Body of pancreas (tissue), 4 donors: ENCODE measurements at regions not wholly inside any gene's neighbourhood (a gene's known extent, or its start where the extent isn't known, plus 50 kb on each side); places are given as distances from the start of the nearest gene placed in this dataset.

ENCODE experiments used
- ATAC-seq: fragments of 150-250 bp; one replicate; pipeline ENCODE4 v1.9.1; 2016
- DNase-seq, 4 donors: peaks; one replicate each; pipeline ENCODE4 v3.0.0-alpha.2; 2019
- H3K27ac ChIP-seq, 4 donors: fragments of 200-600 bp; sonication (generic); 1 replicate in 3 of 4; 2 replicates in 1 of 4; pipeline versions ENCODE4 v1.5.1 to v1.6.1; 2016 to 2019; ENCODE audit warnings: mild to moderate bottlenecking in 1 of 4, mixed read lengths in 1 of 4, moderate library complexity in 1 of 4
- H3K27me3 ChIP-seq, 2 donors: fragments of 200-600 bp; sonication (generic); one replicate each; pipeline ENCODE4 v1.6.0; 2016; ENCODE audit warnings: mild to moderate bottlenecking in 1 of 2
- H3K36me3 ChIP-seq, 2 donors: fragments of 200-600 bp; sonication (generic); replicated peaks in 1 of 2; 2 replicates each; pipeline ENCODE4 v1.5.1; 2016; ENCODE audit warnings: low read depth in 2 of 2; ENCODE audit not compliant: insufficient read depth in 1 of 2
- H3K4me1 ChIP-seq: fragments of 200-600 bp; sonication (generic); one replicate; pipeline ENCODE4 v1.6.0; 2016
- H3K4me3 ChIP-seq, 2 donors: fragments of 200-600 bp; sonication (generic); 1 replicate in 1 of 2; 2 replicates in 1 of 2; pipeline ENCODE4 v1.5.1; 2016 to 2019
- H3K9me3 ChIP-seq, 3 donors: fragments of 200-600 bp; sonication (generic); 1 replicate in 2 of 3; 2 replicates in 1 of 3; pipeline ENCODE4 v1.5.1; 2016
- POLR2A ChIP-seq, 3 donors: fragments of 450-650 bp; IDR thresholded peaks; one replicate each; pipeline ENCODE4 v1.6.1; 2016; ENCODE audit warnings: antibody characterized with exemption in 3 of 3, mild to moderate bottlenecking in 2 of 3
- WGBS, 2 donors: methylation state at CpG; one replicate each; pipeline ENCODE4 v1.1.5; 2017; 5-methylcytosine and 5-hydroxymethylcytosine counted together
- intact Hi-C: fragments of 100-400 bp; cut with DNase I; formaldehyde crosslinking; loops from one replicate; pipeline ENCODE4 v1.15.1; 2023
- TF ChIP-seq, protein P1 (sequence below), 7 experiments: fragments of 450-650 bp in 4 of 7; fragments of 200-600 bp in 3 of 7; sonication (generic) in 3 of 7; IDR thresholded peaks; one replicate each; pipeline ENCODE4 v1.5.1; 2016 to 2019; ENCODE audit warnings: antibody characterized with exemption in 7 of 7

DNA sequence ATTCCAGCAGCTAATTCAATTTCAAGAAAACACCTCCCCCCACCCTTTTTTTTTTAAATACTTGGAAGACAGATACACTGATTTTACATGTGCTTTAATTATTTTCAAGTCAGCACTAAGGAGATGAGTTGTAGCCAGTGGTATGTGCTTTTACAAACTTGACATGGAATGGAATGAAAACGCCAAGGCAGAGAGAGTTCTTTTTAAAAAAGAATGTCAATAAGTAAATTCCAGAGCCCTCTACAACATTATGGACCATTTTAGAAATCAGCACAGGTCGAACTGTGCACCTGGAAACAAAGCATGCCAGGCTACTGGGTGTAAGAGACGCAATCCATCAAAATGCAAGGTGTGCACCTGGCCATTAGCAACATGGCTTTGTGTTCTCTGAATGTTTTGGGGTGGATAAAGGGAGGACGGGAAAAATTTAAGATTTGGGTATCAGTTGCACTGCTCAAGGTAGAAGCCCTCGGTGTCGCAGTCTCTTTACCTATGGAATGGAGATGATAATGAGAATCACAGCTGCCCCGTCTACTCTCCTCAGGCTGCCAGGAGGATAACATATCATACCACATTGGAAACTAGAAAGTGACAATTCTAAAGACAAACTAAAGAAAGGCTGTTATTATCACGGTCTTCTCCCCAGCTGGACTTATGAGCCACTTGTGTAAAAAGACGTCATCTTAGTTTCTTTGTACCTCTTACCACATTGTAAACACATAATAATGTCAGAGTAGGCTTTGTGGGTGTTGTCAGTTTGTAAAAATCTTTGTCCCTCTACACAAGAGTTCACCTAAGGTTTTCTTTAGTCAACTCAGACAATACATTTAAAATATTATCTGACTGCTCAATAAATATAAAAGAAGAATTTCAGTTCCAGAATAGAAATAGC is 107.4 kb upstream of the PRICKLE2 start:
- no peak overlapping the region for H3K4me3 ChIP-seq

DNA sequence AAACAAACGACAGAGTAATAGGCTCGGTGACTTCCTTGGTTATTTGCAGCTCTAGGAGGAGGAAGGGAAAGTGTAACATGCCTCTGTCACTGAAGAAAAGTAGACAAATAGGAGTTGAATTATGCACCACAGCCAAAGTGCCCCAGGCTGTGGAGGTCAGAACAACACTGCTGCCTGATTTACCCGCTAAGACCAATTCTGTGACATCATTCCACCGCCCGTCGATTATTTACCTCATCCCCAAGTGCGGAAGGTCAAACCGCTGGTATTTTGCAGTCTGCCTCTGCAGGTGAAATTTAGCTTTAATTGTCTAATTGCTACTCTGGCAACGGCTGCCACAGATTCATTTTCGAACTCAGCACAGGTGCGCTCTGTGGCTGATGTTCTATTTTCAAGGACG is 106.3 kb upstream of the PRICKLE2 start:
- WGBS, 2 donors: 81 to 93% methylated on average over 12 of the region's 12 CpGs
- ATAC-seq (no peak), DNase-seq (no peak)
- no peaks in the 10 kb centered on the region for H3K9me3 ChIP-seq
- intact Hi-C loops: no loop called here
- TF ChIP-seq, protein P1, sequence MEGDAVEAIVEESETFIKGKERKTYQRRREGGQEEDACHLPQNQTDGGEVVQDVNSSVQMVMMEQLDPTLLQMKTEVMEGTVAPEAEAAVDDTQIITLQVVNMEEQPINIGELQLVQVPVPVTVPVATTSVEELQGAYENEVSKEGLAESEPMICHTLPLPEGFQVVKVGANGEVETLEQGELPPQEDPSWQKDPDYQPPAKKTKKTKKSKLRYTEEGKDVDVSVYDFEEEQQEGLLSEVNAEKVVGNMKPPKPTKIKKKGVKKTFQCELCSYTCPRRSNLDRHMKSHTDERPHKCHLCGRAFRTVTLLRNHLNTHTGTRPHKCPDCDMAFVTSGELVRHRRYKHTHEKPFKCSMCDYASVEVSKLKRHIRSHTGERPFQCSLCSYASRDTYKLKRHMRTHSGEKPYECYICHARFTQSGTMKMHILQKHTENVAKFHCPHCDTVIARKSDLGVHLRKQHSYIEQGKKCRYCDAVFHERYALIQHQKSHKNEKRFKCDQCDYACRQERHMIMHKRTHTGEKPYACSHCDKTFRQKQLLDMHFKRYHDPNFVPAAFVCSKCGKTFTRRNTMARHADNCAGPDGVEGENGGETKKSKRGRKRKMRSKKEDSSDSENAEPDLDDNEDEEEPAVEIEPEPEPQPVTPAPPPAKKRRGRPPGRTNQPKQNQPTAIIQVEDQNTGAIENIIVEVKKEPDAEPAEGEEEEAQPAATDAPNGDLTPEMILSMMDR (IDR thresholded peaks at IDR 0.05): no peak
- TF ChIP-seq POLR2A (IDR thresholded peaks at IDR 0.05): no peak
- H3K4me1 ChIP-seq: no peaks in the 10 kb centered on the region
- no peaks in the 10 kb centered on the region for H3K36me3 ChIP-seq
- no peaks in the 10 kb centered on the region for H3K27me3 ChIP-seq
- H3K27ac ChIP-seq: no peak overlapping the region
- no peak overlapping the region for H3K4me3 ChIP-seq

More for the DNA sequence above, 107.4 kb upstream of the PRICKLE2 start:
- no peaks in the 10 kb centered on the region for H3K4me1 ChIP-seq
- no peaks in the 10 kb centered on the region for H3K27me3 ChIP-seq
- 86 to 89% methylated on average over 9 of the region's 9 CpGs for WGBS, 2 donors
- H3K9me3 ChIP-seq: no peaks in the 10 kb centered on the region
- H3K36me3 ChIP-seq: no peaks in the 10 kb centered on the region
- intact Hi-C loops: no loop called here
- DNase-seq (no peak), ATAC-seq (no peak)
- TF ChIP-seq, protein P1 (IDR thresholded peaks at IDR 0.05): no peak
- TF ChIP-seq POLR2A (IDR thresholded peaks at IDR 0.05): no peak
- no peak overlapping the region for H3K27ac ChIP-seq

DNA sequence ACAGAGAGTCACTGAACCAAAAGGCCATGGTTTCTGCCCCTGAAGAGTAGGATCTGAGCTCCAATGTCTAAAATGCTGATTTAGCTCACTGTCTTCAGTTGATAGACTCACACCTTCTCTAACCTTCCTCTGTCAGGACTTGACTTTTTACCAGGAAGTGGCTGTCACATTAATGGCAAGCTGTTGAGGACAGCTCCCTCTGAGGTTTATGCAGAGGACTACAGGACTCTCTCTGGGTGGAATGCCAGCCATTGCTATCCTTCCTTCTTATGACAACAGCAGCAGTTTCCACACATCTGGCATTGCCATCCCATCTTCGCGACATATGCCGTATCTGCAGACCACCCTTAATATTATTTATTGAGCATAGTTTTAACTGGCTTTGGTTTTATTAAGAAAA is 103.8 kb upstream of the PRICKLE2 start:
- TF ChIP-seq, protein P1 (IDR thresholded peaks at IDR 0.05): no peak
- no peak for TF ChIP-seq POLR2A (IDR thresholded peaks at IDR 0.05)
- ATAC-seq (no peak), DNase-seq (no peak)
- Histone ChIP-seq H3K4me3 (no peak overlapping the region), H3K27ac (no peak overlapping the region), H3K36me3 (no peaks in the 10 kb centered on the region), H3K27me3 (no peaks in the 10 kb centered on the region), H3K4me1 (no peaks in the 10 kb centered on the region), H3K9me3 (no peaks in the 10 kb centered on the region)
- WGBS, 2 donors: 77 to 79% methylated on average over 3 of the region's 3 CpGs
- intact Hi-C loops: no loop called here

DNA sequence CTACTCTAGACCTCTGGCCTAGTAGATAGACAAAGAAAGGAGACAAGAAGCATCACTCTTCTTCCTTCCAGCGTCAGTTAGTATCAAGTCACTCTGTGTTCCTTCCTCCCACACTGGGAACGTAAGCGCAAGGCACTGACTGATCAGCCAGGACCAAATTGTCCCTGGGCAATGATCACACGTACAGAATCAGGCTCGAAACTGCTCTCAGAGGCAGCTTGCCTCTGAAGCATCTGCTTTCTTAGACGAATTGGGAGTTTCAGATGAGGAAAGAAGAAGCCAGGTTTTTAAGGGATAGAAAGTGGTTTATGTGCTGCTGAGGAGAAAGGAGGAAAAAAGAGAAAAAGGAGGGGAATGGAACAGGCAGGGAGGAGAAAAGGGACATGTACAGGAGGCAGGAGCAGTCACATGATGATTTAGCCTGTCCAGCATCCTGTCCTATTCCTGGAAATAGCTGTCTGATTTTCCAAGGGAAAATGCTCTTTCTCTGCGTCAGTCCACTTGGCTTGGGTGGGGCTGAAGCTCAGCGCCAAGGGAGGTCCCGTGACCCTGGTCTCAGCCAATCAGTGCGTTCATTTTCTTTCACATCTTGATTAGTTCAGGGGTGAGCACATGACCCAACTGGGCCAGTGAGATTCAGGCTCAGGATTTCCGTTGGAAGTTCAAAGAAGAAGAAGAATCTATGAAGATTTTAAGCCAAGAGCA is 102.0 kb upstream of the PRICKLE2 start:
- Histone ChIP-seq H3K36me3 (no peaks in the 10 kb centered on the region), H3K27ac (peak overlapping the region in 2 of 4 donors; percentile 22 to 46), H3K4me3 (no peak overlapping the region), H3K9me3 (no peaks in the 10 kb centered on the region), H3K4me1 (no peaks in the 10 kb centered on the region), H3K27me3 (no peaks in the 10 kb centered on the region)
- intact Hi-C loops: no loop called here
- peak; percentile 81 for ATAC-seq
- TF ChIP-seq POLR2A (IDR thresholded peaks at IDR 0.05): no peak
- DNase-seq: peak; percentile 23 to 47 (median 36)
- WGBS, 2 donors: 80 to 88% methylated on average over 11 of the region's 11 CpGs

DNA sequence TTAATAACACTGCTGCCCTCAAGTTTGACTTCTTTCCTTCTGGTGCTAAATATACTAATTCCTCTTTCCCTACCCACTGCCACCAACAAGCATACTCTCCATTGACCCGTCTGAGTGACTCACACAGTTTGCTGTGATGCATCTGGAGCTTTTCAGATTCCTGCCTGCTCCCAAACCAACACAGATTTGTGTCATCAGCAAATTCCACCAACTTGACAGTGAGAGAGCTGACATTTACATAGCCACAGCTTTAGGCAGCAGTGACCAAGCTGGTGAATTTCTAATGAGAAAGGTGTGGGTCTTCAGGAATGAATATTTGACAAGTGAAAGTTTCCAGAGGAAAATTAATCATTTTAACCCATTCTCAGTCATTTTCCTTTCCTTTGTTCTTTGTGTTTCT is 96.5 kb upstream of the PRICKLE2 start:
- 35% methylated on average over 1 of the region's 1 CpG for WGBS, 2 donors
- no peak for TF ChIP-seq POLR2A (IDR thresholded peaks at IDR 0.05)
- TF ChIP-seq, protein P1 (IDR thresholded peaks at IDR 0.05): no peak
- Histone ChIP-seq H3K4me1 (no peaks in the 10 kb centered on the region), H3K4me3 (no peak overlapping the region), H3K27ac (no peak overlapping the region), H3K36me3 (no peaks in the 10 kb centered on the region), H3K27me3 (no peaks in the 10 kb centered on the region), H3K9me3 (no peaks in the 10 kb centered on the region)
- peak; percentile 33 for ATAC-seq
- intact Hi-C loops: no loop called here
- DNase-seq: peak in 1 of 4 donors; percentile 22
